ENCODE measurements at regions not wholly inside any gene's neighbourhood (a gene's known extent, or its start where the extent isn't known, plus 50 kb on each side); places are given as distances from the start of the nearest gene placed in this dataset.

- 87 to 99% (median 91%) methylated on average over 5 of the region's 5 CpGs for WGBS, 5 donors
- DNase-seq, result no peak
- H3K9me3 ChIP-seq, result no peaks in the 10 kb centered on the region
- H3K4me1 ChIP-seq, result no peaks in the 10 kb centered on the region
- intact Hi-C loops (cut with DNase I; ENCODE audit: low total_unique reads), result no loop called here
- no peaks in the 10 kb centered on the region for H3K36me3 ChIP-seq
- H3K27ac ChIP-seq, result no peak overlapping the region
- H3K4me3 ChIP-seq, result no peak overlapping the region
- peaks cover 0 to 13% (median 0%) of the 10 kb centered on the region in 7 donors for H3K27me3 ChIP-seq (replicated peaks in 1 of 7)
- TF ChIP-seq, protein P1, sequence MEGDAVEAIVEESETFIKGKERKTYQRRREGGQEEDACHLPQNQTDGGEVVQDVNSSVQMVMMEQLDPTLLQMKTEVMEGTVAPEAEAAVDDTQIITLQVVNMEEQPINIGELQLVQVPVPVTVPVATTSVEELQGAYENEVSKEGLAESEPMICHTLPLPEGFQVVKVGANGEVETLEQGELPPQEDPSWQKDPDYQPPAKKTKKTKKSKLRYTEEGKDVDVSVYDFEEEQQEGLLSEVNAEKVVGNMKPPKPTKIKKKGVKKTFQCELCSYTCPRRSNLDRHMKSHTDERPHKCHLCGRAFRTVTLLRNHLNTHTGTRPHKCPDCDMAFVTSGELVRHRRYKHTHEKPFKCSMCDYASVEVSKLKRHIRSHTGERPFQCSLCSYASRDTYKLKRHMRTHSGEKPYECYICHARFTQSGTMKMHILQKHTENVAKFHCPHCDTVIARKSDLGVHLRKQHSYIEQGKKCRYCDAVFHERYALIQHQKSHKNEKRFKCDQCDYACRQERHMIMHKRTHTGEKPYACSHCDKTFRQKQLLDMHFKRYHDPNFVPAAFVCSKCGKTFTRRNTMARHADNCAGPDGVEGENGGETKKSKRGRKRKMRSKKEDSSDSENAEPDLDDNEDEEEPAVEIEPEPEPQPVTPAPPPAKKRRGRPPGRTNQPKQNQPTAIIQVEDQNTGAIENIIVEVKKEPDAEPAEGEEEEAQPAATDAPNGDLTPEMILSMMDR (IDR thresholded peaks at IDR 0.05 in 8 of 11, conservative IDR thresholded peaks at IDR 0.05 in 3 of 11), result no peak
- no peak for TF ChIP-seq POLR2A (IDR thresholded peaks at IDR 0.05)
- TF ChIP-seq POLR2AphosphoS5 (IDR thresholded peaks at IDR 0.05), result no peak
Measured at GRCh38 chr2:6760132-6760531, 105.6 kb downstream of the CMPK2 start.

DNA sequence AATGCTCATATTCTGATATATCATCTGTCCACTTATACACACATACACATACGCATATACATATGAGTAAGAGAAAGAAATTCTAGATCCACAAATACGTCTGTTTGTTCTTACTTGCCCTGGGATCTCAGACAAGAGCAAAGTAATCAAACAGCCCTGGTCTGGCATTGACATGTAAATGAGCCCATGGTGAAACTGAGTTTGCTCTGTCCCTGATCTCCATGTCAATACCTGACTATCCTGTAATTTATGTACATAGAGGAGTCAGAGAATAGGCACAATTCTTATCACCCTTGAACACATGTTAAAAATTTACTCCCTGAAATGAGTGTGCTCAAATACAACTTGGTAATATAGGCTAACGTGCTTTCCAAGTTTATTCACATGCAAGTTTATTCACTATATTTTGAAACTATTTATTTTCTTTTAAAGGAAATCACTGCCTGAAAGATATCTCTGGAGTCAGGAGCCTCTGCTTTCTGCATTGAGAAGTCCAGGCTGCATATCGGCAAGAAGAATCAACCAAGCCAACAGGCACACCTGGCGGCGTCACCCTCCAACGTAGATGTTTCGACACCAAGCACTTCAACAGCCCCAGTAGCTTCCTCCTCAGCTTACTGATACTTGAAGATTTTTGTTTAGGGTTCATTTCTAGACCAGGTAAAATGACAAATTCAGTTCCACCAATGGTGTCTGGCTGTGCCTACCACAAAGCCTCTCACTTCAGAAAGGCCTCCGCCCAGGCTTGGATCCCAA is 100.6 kb downstream of the CMPK2 start:
- Histone ChIP-seq H3K4me1 (no peaks in the 10 kb centered on the region), H3K4me3 (no peak overlapping the region), H3K36me3 (no peaks in the 10 kb centered on the region), H3K9me3 (no peaks in the 10 kb centered on the region), H3K27ac (no peak overlapping the region), H3K27me3 (replicated peaks in 1 of 7) (peaks cover 0 to 4% (median 0%) of the 10 kb centered on the region in 7 donors)
- intact Hi-C loops (cut with DNase I; ENCODE audit: low total_unique reads), result loop anchor here (5.0 kb wide), 1 partner anchor 408 kb away; no protein-coding TSS in a partner anchor
- DNase-seq, result no peak
- TF ChIP-seq POLR2AphosphoS5 (IDR thresholded peaks at IDR 0.05) (no peak), POLR2A (IDR thresholded peaks at IDR 0.05) (no peak)
- TF ChIP-seq, protein P1 (IDR thresholded peaks at IDR 0.05 in 8 of 11, conservative IDR thresholded peaks at IDR 0.05 in 3 of 11), result no peak
- whole genome bisulfite sequencing, 5 donors, result 91 to 95% (median 94%) methylated on average over 9 of the region's 9 CpGs

GRCh38 chr2:6769346-6769745 is 96.4 kb downstream of the CMPK2 start:
- Histone ChIP-seq H3K27ac (no peak overlapping the region), H3K27me3 (replicated peaks in 1 of 7) (peaks cover 0 to 32% (median 0%) of the 10 kb centered on the region in 7 donors), H3K36me3 (no peaks in the 10 kb centered on the region), H3K9me3 (no peaks in the 10 kb centered on the region), H3K4me3 (no peak overlapping the region), H3K4me1 (peaks cover 3 to 14% (median 9%) of the 10 kb centered on the region in 6 donors)
- intact Hi-C loops (cut with DNase I; ENCODE audit: low total_unique reads), result loop anchor here (5.0 kb wide), 1 partner anchor 412 kb away; no protein-coding TSS in a partner anchor
- DNase-seq, result no peak
- TF ChIP-seq, protein P1 (IDR thresholded peaks at IDR 0.05 in 8 of 11, conservative IDR thresholded peaks at IDR 0.05 in 3 of 11), result no peak
- TF ChIP-seq POLR2AphosphoS5 (IDR thresholded peaks at IDR 0.05), result no peak
- TF ChIP-seq POLR2A (IDR thresholded peaks at IDR 0.05), result no peak

DNA sequence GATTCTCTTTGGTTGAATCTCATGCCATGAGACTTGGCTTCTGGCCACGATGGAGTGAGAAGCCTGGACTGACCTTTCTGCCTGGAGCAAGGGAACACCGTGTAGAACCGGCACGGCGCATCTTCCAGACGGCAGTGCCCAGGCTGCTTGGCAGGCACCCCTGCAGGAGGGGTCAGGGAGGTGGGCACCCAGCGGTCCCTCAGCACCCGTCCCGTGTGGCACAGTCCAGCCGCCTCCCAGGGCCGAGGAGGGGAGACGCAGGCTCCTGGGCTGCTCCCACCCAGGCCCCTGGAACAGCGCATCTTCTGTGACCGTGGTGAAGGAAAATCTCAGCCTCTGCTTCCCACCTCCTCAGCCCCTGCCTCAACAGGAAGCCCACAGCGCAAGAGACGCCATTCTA is 95.7 kb downstream of the CMPK2 start:
- no peak for DNase-seq
- TF ChIP-seq POLR2A (IDR thresholded peaks at IDR 0.05), result no peak
- TF ChIP-seq, protein P1 (IDR thresholded peaks at IDR 0.05 in 8 of 11, conservative IDR thresholded peaks at IDR 0.05 in 3 of 11), result no peak
- no peak for TF ChIP-seq POLR2AphosphoS5 (IDR thresholded peaks at IDR 0.05)
- no peak overlapping the region for H3K4me3 ChIP-seq
- H3K9me3 ChIP-seq, result no peaks in the 10 kb centered on the region
- peaks cover 0 to 39% (median 0%) of the 10 kb centered on the region in 7 donors for H3K27me3 ChIP-seq (replicated peaks in 1 of 7)
- no peaks in the 10 kb centered on the region for H3K36me3 ChIP-seq
- 50 to 84% (median 79%) methylated on average over 3 to 16 of the region's 16 CpGs for WGBS, 5 donors
- peaks cover 3 to 14% (median 9%) of the 10 kb centered on the region in 6 donors for H3K4me1 ChIP-seq
- no peak overlapping the region for H3K27ac ChIP-seq
- intact Hi-C loops (cut with DNase I; ENCODE audit: low total_unique reads), result no loop called here

All from spleen (tissue), 11 donors.